ENCODE measurements at regions not wholly inside any gene's neighbourhood (a gene's known extent, or its start where the extent isn't known, plus 50 kb on each side); places are given as distances from the start of the nearest gene placed in this dataset.

DNA sequence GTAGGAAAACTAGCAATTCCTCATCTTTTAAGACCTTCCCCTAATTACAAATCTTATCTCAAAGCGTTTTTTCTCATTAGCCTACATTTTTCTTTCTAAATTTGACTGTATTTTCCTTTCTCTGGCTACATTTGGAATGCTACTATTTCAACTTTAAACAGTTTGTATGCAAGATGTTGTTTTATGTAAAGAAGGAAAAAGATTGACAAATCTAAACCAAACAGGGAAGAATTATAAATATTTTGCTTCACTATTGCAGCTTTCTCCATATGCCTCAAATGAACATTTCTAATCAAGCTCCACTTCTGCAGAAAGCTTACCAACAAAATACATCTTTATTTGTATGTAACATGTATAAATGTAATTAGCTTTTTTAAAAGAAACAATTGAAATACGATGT, 156.2 kb downstream of the MZT1 start:
- no peak for TF ChIP-seq POLR2A (IDR thresholded peaks at IDR 0.05; ENCODE audit: low read length)
- no peak for TF ChIP-seq GATA1 (IDR thresholded peaks at IDR 0.05; ENCODE audit: low read depth, low read length)

All from erythroblast (primary cell).